ENCODE measurements at regions not wholly inside any gene's neighbourhood (a gene's known extent, or its start where the extent isn't known, plus 50 kb on each side); places are given as distances from the start of the nearest gene placed in this dataset.
"Not testable (repeated sequence)": the region's sequence is repeated elsewhere in the genome, so short reads cannot be mapped to it uniquely, and the experiment has no call there.

DNA sequence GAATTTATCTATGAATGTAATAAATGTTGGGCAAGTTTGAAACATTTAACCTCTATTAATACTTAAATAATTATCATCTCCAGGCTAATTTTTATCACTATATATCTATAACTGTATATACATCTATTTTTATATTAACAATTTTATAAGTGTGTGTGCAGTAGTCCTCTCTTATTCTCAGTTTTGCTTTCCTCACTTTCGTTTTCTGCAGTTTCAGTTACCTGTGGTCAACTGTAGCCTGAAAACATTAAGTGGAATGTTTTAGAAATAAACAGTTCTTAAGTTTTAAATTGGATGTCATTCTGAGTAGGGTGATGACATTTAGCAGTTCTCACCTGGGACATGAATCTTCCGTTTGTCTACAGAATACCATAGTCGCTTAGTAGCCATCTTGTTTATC is 379.4 kb upstream of the MAN1A1 start:
- ChIA-PET POLR2A (no interaction called here), CTCF (no interaction called here)
- H3K4me3 Mint-ChIP-seq, result no peak overlapping the region
- H3K9me3 Mint-ChIP-seq, result no peaks in the 10 kb centered on the region
- no peak overlapping the region for H3K27ac Mint-ChIP-seq
- no peak for DNase-seq
- H3K4me1 Mint-ChIP-seq, result peaks cover 3% of the 10 kb centered on the region
- peaks cover 9% of the 10 kb centered on the region for H3K27me3 Mint-ChIP-seq
- H3K36me3 Mint-ChIP-seq (ENCODE audit: low read depth), result no peaks in the 10 kb centered on the region

DNA sequence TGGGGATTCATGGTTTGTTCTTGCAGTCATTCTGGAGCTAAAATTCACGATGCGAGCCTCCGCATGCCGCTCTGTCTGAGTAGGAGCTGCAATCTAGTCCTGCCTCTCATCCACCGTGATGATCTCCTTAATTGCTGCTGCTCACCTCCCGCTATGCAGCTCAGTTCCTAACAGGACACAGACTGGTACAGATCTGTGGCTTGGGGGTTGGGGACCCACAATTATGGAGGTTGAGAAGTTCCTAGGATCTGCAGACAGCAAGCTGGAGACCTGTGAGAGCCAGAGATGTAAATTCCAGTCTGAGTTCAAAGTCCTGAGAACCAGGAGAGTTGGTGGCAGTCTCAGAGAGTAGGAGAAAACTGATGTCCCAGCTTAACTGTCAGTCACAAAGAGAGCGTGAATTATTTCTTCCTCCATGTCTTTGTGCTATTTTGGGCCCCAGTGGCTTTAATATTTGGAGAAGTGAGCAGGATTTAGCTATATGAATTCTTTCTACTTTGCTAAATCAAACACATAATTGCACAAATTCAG is 378.7 kb upstream of the MAN1A1 start:
- ChIA-PET POLR2A (no interaction called here), CTCF (no interaction called here)
- Mint-ChIP-seq H3K4me1 (peaks cover 3% of the 10 kb centered on the region), H3K36me3 (ENCODE audit: low read depth) (no peaks in the 10 kb centered on the region), H3K27ac (no peak overlapping the region), H3K27me3 (peaks cover 10% of the 10 kb centered on the region), H3K9me3 (no peaks in the 10 kb centered on the region), H3K4me3 (no peak overlapping the region)
- DNase-seq, result no peak

DNA sequence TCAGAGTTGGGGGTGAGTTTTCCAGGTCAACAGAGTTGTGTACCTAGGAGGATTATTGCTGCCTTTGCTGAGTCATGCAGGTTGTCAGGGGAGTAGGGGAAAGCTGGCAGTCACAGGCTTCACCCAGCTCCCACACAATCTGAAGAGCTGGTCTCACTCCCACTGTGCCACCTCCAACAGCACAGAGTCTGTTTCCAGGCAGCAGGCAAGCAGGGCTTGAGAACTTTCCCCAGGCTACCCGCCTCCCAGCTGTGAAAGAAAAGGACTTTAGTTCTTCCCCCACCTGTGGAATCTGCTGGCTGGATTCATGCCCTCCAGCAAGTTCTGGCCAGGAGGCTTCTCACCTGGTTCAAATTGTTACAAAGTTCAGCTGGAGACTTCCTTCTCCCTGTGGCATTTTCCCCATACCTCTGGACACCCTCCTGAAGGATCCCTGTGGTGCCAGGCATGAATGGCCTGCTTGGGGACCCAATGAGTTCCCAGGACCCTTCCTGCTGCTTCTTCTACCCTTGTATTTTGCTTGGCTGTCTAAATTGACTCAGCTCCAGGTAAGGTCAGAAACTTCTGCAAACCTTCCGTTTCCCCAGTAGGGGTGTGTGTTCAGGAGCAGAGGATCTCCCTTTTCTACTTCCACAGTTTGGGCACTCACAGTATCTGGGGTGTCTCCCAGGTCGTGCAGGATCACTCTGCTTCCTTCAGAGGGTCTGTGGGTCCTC is 378.1 kb upstream of the MAN1A1 start:
- ChIA-PET CTCF (interaction anchor here (0.9 kb wide), 1 partner anchor 27 kb away, joined by 3 read pairs; no protein-coding TSS in a partner anchor), POLR2A (no interaction called here)
- H3K4me3 Mint-ChIP-seq, result no peak overlapping the region
- peaks cover 13% of the 10 kb centered on the region for H3K27me3 Mint-ChIP-seq
- DNase-seq, result no peak
- no peak overlapping the region for H3K27ac Mint-ChIP-seq
- H3K36me3 Mint-ChIP-seq (ENCODE audit: low read depth), result no peaks in the 10 kb centered on the region
- H3K9me3 Mint-ChIP-seq, result no peaks in the 10 kb centered on the region
- peaks cover 3% of the 10 kb centered on the region for H3K4me1 Mint-ChIP-seq

DNA sequence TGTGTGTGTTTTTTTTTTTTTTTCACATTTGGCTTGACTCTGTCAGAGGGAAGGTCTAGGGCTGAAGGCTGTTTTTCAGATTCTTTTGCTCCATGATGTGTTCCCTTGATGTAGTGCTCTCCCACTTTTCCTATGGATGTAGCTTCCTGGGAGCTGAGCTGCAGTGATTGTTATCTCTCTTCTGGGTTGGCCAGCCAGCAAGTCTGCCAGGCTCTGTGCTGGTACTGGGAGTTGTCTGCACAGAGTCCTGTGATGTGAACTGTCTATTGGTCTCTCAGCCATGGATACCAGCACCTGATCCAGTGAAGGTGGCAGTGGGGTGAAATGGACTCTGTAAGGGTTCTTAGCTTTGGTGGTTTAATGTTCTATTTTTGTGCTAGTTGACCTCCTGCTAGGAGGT is 377.4 kb upstream of the MAN1A1 start:
- H3K9me3 Mint-ChIP-seq; H3K36me3 Mint-ChIP-seq (ENCODE audit: low read depth); H3K4me3 Mint-ChIP-seq; POLR2A ChIA-PET; DNase-seq; H3K27ac Mint-ChIP-seq; H3K4me1 Mint-ChIP-seq: not testable (repeated sequence)
- H3K27me3 Mint-ChIP-seq, result peaks cover 19% of the 10 kb centered on the region
- CTCF ChIA-PET, result interaction anchor here (0.6 to 0.9 kb wide), 2 partner anchors 26 to 232 kb away, joined by 3 read pairs; no protein-coding TSS in a partner anchor

DNA sequence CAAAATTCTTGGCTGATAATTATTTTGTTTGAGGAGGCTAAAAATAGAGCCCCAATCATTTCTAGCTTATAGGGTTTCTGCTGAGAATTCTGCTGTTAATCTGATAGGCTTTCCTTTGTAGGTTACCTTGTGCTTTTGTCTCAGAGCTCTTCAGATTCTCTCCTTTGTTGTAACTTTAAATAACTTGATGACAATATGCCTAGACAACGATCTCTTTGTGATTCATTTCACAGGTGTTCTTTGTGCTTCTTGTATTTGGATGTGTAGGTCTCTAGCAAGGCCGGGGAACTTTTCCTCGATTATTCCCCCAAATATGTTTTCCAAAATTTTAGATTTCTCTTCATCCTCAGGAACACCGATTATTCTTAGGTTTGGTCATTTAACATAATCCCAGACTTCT is 376.5 kb upstream of the MAN1A1 start:
- H3K27ac Mint-ChIP-seq, result no peak overlapping the region
- no peaks in the 10 kb centered on the region for H3K36me3 Mint-ChIP-seq (ENCODE audit: low read depth)
- POLR2A ChIA-PET, result no interaction called here
- peaks cover 3% of the 10 kb centered on the region for H3K4me1 Mint-ChIP-seq
- H3K9me3 Mint-ChIP-seq, result no peaks in the 10 kb centered on the region
- no peak for DNase-seq
- H3K27me3 Mint-ChIP-seq, result peaks cover 19% of the 10 kb centered on the region
- CTCF ChIA-PET, result no interaction called here
- H3K4me3 Mint-ChIP-seq, result no peak overlapping the region

DNA sequence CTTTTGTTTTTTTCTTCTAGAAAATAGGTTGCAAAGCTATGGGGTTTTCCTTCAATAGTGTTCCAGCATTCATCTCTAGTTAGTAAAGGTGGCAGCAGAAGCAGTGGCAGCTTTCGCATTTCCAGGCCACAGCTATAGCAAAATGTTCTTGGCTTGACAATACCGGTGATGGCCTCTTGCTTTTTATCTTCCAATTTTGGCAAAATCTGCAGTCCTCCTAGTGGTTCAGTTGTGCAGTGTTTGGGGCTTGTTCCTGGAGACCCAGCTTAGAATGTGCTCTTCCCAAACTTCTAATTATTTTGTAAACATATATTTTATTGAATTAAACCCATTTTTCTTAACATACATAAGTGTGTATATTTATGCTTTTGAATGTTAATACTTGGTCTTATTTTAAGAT is 370.6 kb upstream of the MAN1A1 start:
- H3K27me3 Mint-ChIP-seq, result peaks cover 17% of the 10 kb centered on the region
- no peak overlapping the region for H3K27ac Mint-ChIP-seq
- no peak for DNase-seq
- H3K9me3 Mint-ChIP-seq, result no peaks in the 10 kb centered on the region
- peaks cover 9% of the 10 kb centered on the region for H3K4me1 Mint-ChIP-seq
- CTCF ChIA-PET, result interaction anchor here (0.6 kb wide), 1 partner anchor 382 kb away, joined by 3 read pairs; no protein-coding TSS in a partner anchor
- POLR2A ChIA-PET, result no interaction called here
- no peak overlapping the region for H3K4me3 Mint-ChIP-seq
- H3K36me3 Mint-ChIP-seq (ENCODE audit: low read depth), result no peaks in the 10 kb centered on the region

DNA sequence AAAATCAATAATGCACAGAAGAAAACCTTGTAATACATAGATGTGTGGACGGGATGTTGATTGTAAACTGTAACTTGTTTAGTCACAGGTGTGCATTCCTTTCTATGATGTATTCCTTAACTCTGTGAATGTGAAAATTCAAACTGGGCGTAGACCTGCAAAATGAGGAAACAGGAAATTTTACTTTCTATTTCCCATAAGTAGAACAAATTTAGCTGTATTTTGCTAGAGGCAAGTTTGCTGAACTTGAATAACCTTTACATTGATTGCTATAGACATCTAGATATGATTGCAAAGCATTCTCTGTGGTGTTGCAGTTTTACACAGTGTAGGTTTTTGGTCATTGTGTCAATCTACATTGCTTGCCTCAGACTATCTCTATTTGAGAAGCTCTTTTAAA is 368.4 kb upstream of the MAN1A1 start:
- Mint-ChIP-seq H3K4me3 (no peak overlapping the region), H3K9me3 (no peaks in the 10 kb centered on the region), H3K36me3 (ENCODE audit: low read depth) (no peaks in the 10 kb centered on the region), H3K27me3 (peaks cover 11% of the 10 kb centered on the region), H3K27ac (no peak overlapping the region), H3K4me1 (peaks cover 9% of the 10 kb centered on the region)
- CTCF ChIA-PET, result no interaction called here
- POLR2A ChIA-PET, result no interaction called here
- no peak for DNase-seq

DNA sequence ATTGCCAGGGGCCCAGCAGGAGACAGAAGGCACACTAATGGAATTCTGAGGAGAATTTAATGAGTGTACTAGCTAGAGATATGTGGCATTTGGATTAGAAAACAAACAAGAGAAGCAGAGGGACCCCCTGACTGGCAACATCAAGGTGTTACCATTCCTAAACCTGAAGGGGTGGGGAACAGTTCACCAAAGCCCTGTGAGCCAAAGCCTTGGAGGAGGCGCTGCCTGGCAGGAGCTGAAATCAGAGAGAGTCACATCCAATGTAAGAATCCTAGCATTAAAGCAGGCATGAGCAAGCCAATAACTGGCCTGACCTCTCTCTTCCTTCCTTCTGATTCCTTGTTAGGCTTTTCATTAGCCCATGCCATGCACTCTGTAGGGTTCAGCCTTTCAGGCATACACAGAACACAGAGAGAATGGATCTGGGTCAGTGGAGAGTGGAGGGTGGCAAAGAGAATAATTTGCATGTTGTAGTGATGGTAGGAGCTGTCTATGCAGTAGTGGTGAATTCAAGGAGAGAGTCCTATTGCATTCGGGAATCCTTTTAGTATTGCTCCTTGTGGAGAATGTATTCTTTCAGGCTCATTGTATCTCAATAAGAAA is 367.2 kb upstream of the MAN1A1 start:
- DNase-seq, result no peak
- Mint-ChIP-seq H3K27ac (no peak overlapping the region), H3K4me1 (peaks cover 9% of the 10 kb centered on the region), H3K36me3 (ENCODE audit: low read depth) (no peaks in the 10 kb centered on the region), H3K27me3 (peaks cover 2% of the 10 kb centered on the region), H3K9me3 (no peaks in the 10 kb centered on the region), H3K4me3 (no peak overlapping the region)
- ChIA-PET POLR2A (no interaction called here), CTCF (no interaction called here)

DNA sequence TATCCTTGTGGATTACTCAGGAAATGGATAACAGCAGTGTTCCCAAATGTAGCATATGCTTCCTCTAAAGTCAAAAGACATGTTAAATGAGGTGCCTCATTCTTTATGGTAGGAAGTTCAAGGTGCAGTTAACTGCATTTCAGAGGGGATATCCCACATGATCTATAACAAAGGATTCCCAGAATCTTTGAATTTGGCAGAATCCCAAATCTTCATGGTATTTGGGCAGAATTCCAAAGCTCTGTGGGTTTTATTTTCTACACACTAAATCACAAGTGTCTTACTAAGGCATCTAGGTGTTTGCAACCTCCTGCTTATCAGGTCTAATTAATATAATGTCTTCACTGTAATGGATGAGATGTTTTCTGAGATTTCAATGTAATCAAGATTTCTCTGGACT is 364.3 kb upstream of the MAN1A1 start:
- Mint-ChIP-seq H3K27me3 (peaks cover 2% of the 10 kb centered on the region), H3K36me3 (ENCODE audit: low read depth) (no peaks in the 10 kb centered on the region)
- CTCF ChIA-PET, result no interaction called here

DNA sequence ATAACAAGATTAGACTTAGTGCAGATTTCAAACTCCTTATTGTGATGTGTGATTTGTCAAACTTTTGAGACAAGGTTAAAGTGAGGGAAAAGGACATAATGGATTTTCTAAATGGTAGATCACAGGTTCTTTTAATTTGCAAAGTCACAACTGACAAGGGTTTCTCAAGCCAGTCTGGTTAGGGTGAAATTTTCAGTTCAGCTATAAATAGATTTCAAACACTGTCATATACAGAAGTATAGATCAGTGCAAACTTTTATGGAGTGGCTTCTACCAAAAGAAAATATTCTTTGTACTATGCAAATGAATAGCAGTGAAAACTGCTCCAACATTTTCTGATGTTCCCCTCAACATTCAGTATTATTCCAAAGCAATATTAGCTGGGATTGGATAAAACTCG is 337.1 kb upstream of the MAN1A1 start:
- no peak for DNase-seq
- no peaks in the 10 kb centered on the region for H3K36me3 Mint-ChIP-seq (ENCODE audit: low read depth)
- no peak overlapping the region for H3K27ac Mint-ChIP-seq
- ChIA-PET CTCF (no interaction called here), POLR2A (no interaction called here)
- H3K4me1 Mint-ChIP-seq, result no peaks in the 10 kb centered on the region
- H3K9me3 Mint-ChIP-seq, result no peaks in the 10 kb centered on the region
- H3K4me3 Mint-ChIP-seq, result no peak overlapping the region
- peaks cover 4% of the 10 kb centered on the region for H3K27me3 Mint-ChIP-seq

More for the DNA sequence above, 364.3 kb upstream of the MAN1A1 start:
- no peaks in the 10 kb centered on the region for H3K9me3 Mint-ChIP-seq
- POLR2A ChIA-PET, result no interaction called here
- peaks cover 9% of the 10 kb centered on the region for H3K4me1 Mint-ChIP-seq
- no peak overlapping the region for H3K4me3 Mint-ChIP-seq
- no peak overlapping the region for H3K27ac Mint-ChIP-seq
- no peak for DNase-seq

DNA sequence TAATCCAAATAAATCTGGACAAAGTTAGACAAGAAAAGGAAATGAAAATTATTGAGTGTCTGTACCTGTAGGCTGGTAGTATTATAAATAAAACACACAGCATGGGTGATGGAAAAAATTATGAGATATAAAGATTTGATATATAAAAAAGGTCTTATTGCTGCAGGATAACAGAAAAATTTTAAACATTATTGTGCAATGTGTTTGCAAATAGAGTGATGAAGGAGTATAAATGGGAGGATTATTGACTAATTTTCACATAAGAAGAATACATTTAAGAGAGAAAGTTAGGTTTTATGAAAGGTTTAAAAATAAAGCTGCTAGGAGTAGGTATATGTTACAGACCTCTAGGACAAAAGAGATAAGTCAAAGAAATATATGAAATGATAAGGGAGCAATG is 336.7 kb upstream of the MAN1A1 start:
- no peak for DNase-seq
- POLR2A ChIA-PET, result no interaction called here
- H3K4me3 Mint-ChIP-seq, result no peak overlapping the region
- no peaks in the 10 kb centered on the region for H3K4me1 Mint-ChIP-seq
- H3K9me3 Mint-ChIP-seq, result no peaks in the 10 kb centered on the region
- no peaks in the 10 kb centered on the region for H3K36me3 Mint-ChIP-seq (ENCODE audit: low read depth)
- H3K27me3 Mint-ChIP-seq, result peaks cover 4% of the 10 kb centered on the region
- no peak overlapping the region for H3K27ac Mint-ChIP-seq
- CTCF ChIA-PET, result no interaction called here

DNA sequence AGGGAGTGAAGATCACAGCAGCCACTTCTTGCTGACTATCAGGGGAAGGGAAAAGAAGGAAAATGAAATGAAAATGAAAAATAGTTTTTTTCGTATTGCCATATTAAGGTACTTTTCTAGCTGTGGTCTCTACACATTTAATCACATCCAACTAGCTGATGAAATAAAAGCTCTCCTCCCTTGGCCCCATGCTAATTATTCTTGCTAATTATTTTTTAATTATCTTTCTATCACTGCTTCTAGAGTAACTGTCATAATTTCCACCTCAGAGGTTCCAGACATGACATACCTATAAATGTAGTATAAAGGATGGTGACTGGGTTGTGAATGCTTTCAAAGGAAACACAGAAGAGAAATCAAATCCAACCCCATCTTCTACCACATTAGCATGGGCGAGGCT is 334.1 kb upstream of the MAN1A1 start:
- Mint-ChIP-seq H3K27ac (no peak overlapping the region), H3K4me1 (no peaks in the 10 kb centered on the region), H3K27me3 (peaks cover 4% of the 10 kb centered on the region)

DNA sequence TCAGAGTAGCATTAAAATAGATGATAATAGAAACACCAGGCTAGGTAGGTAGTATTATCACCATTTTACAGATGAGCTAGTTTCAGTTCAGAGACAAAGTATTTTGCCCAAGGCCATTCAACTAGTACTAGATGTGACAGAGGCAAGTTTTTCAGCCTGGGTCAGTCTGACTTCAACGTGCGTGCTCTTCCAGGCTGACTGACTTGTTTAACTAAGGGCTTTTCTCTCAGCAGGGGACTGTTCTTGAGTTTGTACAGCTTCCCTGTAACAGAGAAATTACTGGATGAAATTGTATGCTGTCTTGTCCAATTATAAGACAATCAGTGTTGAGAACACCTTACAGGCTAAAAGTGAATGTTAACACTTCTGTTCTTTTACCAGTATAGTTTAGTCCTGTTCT is 333.5 kb upstream of the MAN1A1 start:
- H3K27me3 Mint-ChIP-seq, result peaks cover 4% of the 10 kb centered on the region
- POLR2A ChIA-PET, result no interaction called here
- no peaks in the 10 kb centered on the region for H3K9me3 Mint-ChIP-seq
- no peak overlapping the region for H3K4me3 Mint-ChIP-seq
- no peak for DNase-seq
- H3K4me1 Mint-ChIP-seq, result no peaks in the 10 kb centered on the region
- H3K27ac Mint-ChIP-seq, result no peak overlapping the region
- CTCF ChIA-PET, result no interaction called here
- H3K36me3 Mint-ChIP-seq (ENCODE audit: low read depth), result no peaks in the 10 kb centered on the region

More for the DNA sequence above, 334.1 kb upstream of the MAN1A1 start:
- no peaks in the 10 kb centered on the region for H3K9me3 Mint-ChIP-seq
- no peaks in the 10 kb centered on the region for H3K36me3 Mint-ChIP-seq (ENCODE audit: low read depth)
- POLR2A ChIA-PET, result no interaction called here
- no peak overlapping the region for H3K4me3 Mint-ChIP-seq
- CTCF ChIA-PET, result no interaction called here
- DNase-seq, result no peak

DNA sequence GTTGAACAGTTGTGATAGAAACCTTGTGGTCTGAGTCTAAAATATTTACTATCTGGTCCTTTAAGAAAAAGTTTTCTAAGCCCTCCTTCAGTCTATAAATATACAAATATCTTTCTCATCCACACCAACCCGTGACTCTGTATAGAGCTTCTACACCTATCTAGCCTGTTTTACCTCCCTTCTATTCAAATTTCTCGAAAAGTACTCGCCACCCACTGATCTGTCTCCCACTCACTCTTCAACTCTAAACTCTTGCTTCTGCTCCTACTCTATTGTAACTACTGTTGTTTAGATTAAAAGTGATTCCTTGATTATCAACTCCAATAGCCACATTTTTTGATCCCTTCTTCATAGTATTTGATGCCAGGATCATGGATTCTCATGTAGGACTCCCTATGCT is 329.4 kb upstream of the MAN1A1 start:
- no peaks in the 10 kb centered on the region for H3K36me3 Mint-ChIP-seq (ENCODE audit: low read depth)
- H3K9me3 Mint-ChIP-seq, result no peaks in the 10 kb centered on the region
- ChIA-PET CTCF (no interaction called here), POLR2A (no interaction called here)
- no peak for DNase-seq
- H3K27ac Mint-ChIP-seq, result no peak overlapping the region
- no peak overlapping the region for H3K4me3 Mint-ChIP-seq
- no peaks in the 10 kb centered on the region for H3K4me1 Mint-ChIP-seq
- no peaks in the 10 kb centered on the region for H3K27me3 Mint-ChIP-seq
